A673 (cell line): ENCODE measurements at regions not wholly inside any gene's neighbourhood (a gene's known extent, or its start where the extent isn't known, plus 50 kb on each side); places are given as distances from the start of the nearest gene placed in this dataset.
"Not testable (repeated sequence)": the region's sequence is repeated elsewhere in the genome, so short reads cannot be mapped to it uniquely, and the experiment has no call there.

Experiments used
- BruUV-seq: library from RNA; stranded (reverse); fragments of 400-500 nt; replicated peaks from 2 replicates; lab custom pipeline; 2021; lab: Mats Ljungman, UMichigan
- CTCF ChIA-PET: fragments of 300-600 bp; sonication (Branson Sonifier 250); formaldehyde crosslinking; loops from one replicate; lab custom pipeline; 2022; ENCODE audit warnings: antibody characterized with exemption; lab: Charles Lee
- POLR2A ChIA-PET: fragments of 300-600 bp; sonication (Branson Sonifier 250); formaldehyde crosslinking; loops from one replicate; lab custom pipeline; 2022; ENCODE audit warnings: antibody characterized with exemption; ENCODE audit not compliant: low non-redundant PET; lab: Charles Lee
- DNase-seq: peaks from one replicate; pipeline ENCODE4 v3.0.0-alpha.2; 2015; ENCODE audit warnings: low spot score
- H3K27ac ChIP-seq: fragments of 200-600 bp; sonication (generic); 2 replicates; pipeline ENCODE4 v1.5.1; 2016; ENCODE audit warnings: mixed run types, low read depth, mild to moderate bottlenecking, mixed read lengths, antibody characterized with exemption, low read length; ENCODE audit not compliant: poor library complexity, severe bottlenecking
- H3K27me3 ChIP-seq: fragments of 200-600 bp; sonication (generic); replicated peaks from 2 replicates; pipeline ENCODE4 v1.6.1; 2017; ENCODE audit warnings: mixed run types, low read depth, mild to moderate bottlenecking, mixed read lengths, antibody characterized with exemption, low read length; ENCODE audit not compliant: insufficient read depth, poor library complexity
- H3K36me3 ChIP-seq: fragments of 200-600 bp; sonication (generic); 2 replicates; pipeline ENCODE4 v1.6.1; 2016; ENCODE audit warnings: mixed run types, mild to moderate bottlenecking, mixed read lengths, antibody characterized with exemption, low read length; ENCODE audit not compliant: insufficient read depth, poor library complexity, severe bottlenecking
- H3K4me1 ChIP-seq: fragments of 200-600 bp; sonication (generic); 2 replicates; pipeline ENCODE4 v1.6.1; 2017; ENCODE audit warnings: mixed run types, mild to moderate bottlenecking, mixed read lengths, antibody characterized with exemption, low read length; ENCODE audit not compliant: insufficient read depth, poor library complexity, severe bottlenecking
- H3K4me3 ChIP-seq: fragments of 200-600 bp; sonication (generic); 2 replicates; pipeline ENCODE4 v1.5.1; 2016; ENCODE audit warnings: low read depth, mixed run types, mild to moderate bottlenecking, mixed read lengths, low read length; ENCODE audit not compliant: poor library complexity, severe bottlenecking
- H3K9me3 ChIP-seq: fragments of 200-600 bp; sonication (generic); 2 replicates; pipeline ENCODE4 v1.6.1; 2016; ENCODE audit warnings: mixed run types, low read depth, mild to moderate bottlenecking, mixed read lengths, antibody characterized with exemption, low read length; ENCODE audit not compliant: poor library complexity, severe bottlenecking
- CTCF ChIP-seq: fragments of 300-800, 200-600 bp; sonication (generic); conservative IDR thresholded peaks from 2 replicates; pipeline ENCODE4 v1.5.1; 2017; ENCODE audit warnings: low read depth, mild to moderate bottlenecking, antibody characterized with exemption, low read length, moderate library complexity, mixed read lengths
- EZH2 ChIP-seq: fragments of 200-600 bp; sonication (generic); IDR thresholded peaks from 2 replicates; pipeline ENCODE4 v1.6.1; 2017; ENCODE audit warnings: borderline replicate concordance, low read depth, mild to moderate bottlenecking, mixed read lengths, antibody characterized with exemption, low read length; ENCODE audit not compliant: poor library complexity, severe bottlenecking
- intact Hi-C: fragments of 100-400 bp; cut with micrococcal nuclease; formaldehyde crosslinking; loops from one replicate; pipeline ENCODE4 v1.10.0; 2022; ENCODE audit not compliant: unreplicated experiment

- intact Hi-C loops, result no loop called here
- no TSS peak for BruUV-seq
- no peaks in the 10 kb centered on the region for H3K36me3 ChIP-seq
- H3K4me1 ChIP-seq, result no peaks in the 10 kb centered on the region
- no peak overlapping the region for H3K4me3 ChIP-seq
- no peak for DNase-seq
- ChIA-PET POLR2A (no interaction called here), CTCF (no interaction called here)
- no peaks in the 10 kb centered on the region for H3K27me3 ChIP-seq
- H3K9me3 ChIP-seq, result no peaks in the 10 kb centered on the region
- no peak overlapping the region for H3K27ac ChIP-seq
- TF ChIP-seq CTCF (no peak), EZH2 (no peak)
Measured at GRCh38 chr12:42912367-42912766, 322.8 kb upstream of the PRICKLE1 start.

- no peaks in the 10 kb centered on the region for H3K27me3 ChIP-seq
- H3K4me3 ChIP-seq, result no peak overlapping the region
- no peak for DNase-seq
- no TSS peak for BruUV-seq
- no peak for TF ChIP-seq EZH2
- TF ChIP-seq CTCF, result no peak
- ChIA-PET POLR2A (no interaction called here), CTCF (no interaction called here)
- no peaks in the 10 kb centered on the region for H3K9me3 ChIP-seq
- intact Hi-C loops, result no loop called here
- H3K36me3 ChIP-seq, result no peaks in the 10 kb centered on the region
- H3K4me1 ChIP-seq, result no peaks in the 10 kb centered on the region
- H3K27ac ChIP-seq, result no peak overlapping the region
Measured at GRCh38 chr12:42910656-42911055, 321.1 kb upstream of the PRICKLE1 start.

- no peak for TF ChIP-seq CTCF
- ChIA-PET CTCF (no interaction called here), POLR2A (no interaction called here)
- H3K36me3 ChIP-seq, result no peaks in the 10 kb centered on the region
- no peaks in the 10 kb centered on the region for H3K9me3 ChIP-seq
- H3K4me1 ChIP-seq, result no peaks in the 10 kb centered on the region
- intact Hi-C loops, result no loop called here
- DNase-seq, result no peak
- BruUV-seq, result no TSS peak
- no peak overlapping the region for H3K4me3 ChIP-seq
- no peaks in the 10 kb centered on the region for H3K27me3 ChIP-seq
- H3K27ac ChIP-seq, result no peak overlapping the region
Measured at GRCh38 chr12:42908712-42909111, 319.2 kb upstream of the PRICKLE1 start.

GRCh38 chr12:42906801-42907200, 317.3 kb upstream of the PRICKLE1 start:
- BruUV-seq, CTCF ChIA-PET, POLR2A ChIA-PET: not testable (repeated sequence)

More at GRCh38 chr12:42906801-42907200, 317.3 kb upstream of the PRICKLE1 start:
- H3K4me1 ChIP-seq, H3K27ac ChIP-seq, DNase-seq, H3K36me3 ChIP-seq, intact Hi-C loops, H3K9me3 ChIP-seq, H3K27me3 ChIP-seq, H3K4me3 ChIP-seq: not testable (repeated sequence)
